NCI-H524 treated with DMSO at 0.1 percent for 48 hours (cell line): ENCODE measurements at regions not wholly inside any gene's neighbourhood (a gene's known extent, or its start where the extent isn't known, plus 50 kb on each side); places are given as distances from the start of the nearest gene placed in this dataset.
A peak's percentile ranks its signal among the peaks of the same experiment; 100 is the strongest.

Source experiments
- DNase-seq: peaks from one replicate; lab custom pipeline; 2025; lab: John Stamatoyannopoulos, UW

GRCh38 chr16:73152386-73153125, 104.6 kb upstream of the ZFHX3 start:
- DNase-seq = no peak

- DNase-seq = no peak
Observed at GRCh38 chr16:73151941-73152340, 104.0 kb upstream of the ZFHX3 start.

GRCh38 chr16:73151225-73151624, 103.3 kb upstream of the ZFHX3 start:
- no peak for DNase-seq

- no peak for DNase-seq
Observed at GRCh38 chr16:73150786-73151185, 102.9 kb upstream of the ZFHX3 start.

GRCh38 chr16:73149334-73149733, 101.4 kb upstream of the ZFHX3 start:
- DNase-seq = peak; percentile 31

GRCh38 chr16:73147958-73148357, 100.0 kb upstream of the ZFHX3 start:
- no peak for DNase-seq

- DNase-seq = no peak
Observed at GRCh38 chr16:73145166-73145880, 97.4 kb upstream of the ZFHX3 start.

- no peak for DNase-seq
Observed at GRCh38 chr16:73143576-73144422, 95.9 kb upstream of the ZFHX3 start.

- no peak for DNase-seq
Observed at GRCh38 chr16:73143002-73143401, 95.1 kb upstream of the ZFHX3 start.

- no peak for DNase-seq
Observed at GRCh38 chr16:73142053-73142854, 94.3 kb upstream of the ZFHX3 start.

GRCh38 chr16:73140929-73141328, 93.0 kb upstream of the ZFHX3 start:
- DNase-seq = no peak

- no peak for DNase-seq
Observed at GRCh38 chr16:73131156-73131862, 83.4 kb upstream of the ZFHX3 start.

GRCh38 chr16:73129455-73129854, 81.5 kb upstream of the ZFHX3 start:
- DNase-seq = no peak

GRCh38 chr16:73126525-73126853, 78.6 kb upstream of the ZFHX3 start:
- DNase-seq = no peak

- DNase-seq = no peak
Observed at GRCh38 chr16:73125850-73126524, 78.1 kb upstream of the ZFHX3 start.

- DNase-seq = no peak
Observed at GRCh38 chr16:73124665-73125375, 76.9 kb upstream of the ZFHX3 start.

- no peak for DNase-seq
Observed at GRCh38 chr16:73124097-73124652, 76.2 kb upstream of the ZFHX3 start.

GRCh38 chr16:73122604-73123391, 74.9 kb upstream of the ZFHX3 start:
- DNase-seq = no peak

GRCh38 chr16:73116576-73116975, 68.6 kb upstream of the ZFHX3 start:
- no peak for DNase-seq
